ENCODE measurements at regions not wholly inside any gene's neighbourhood (a gene's known extent, or its start where the extent isn't known, plus 50 kb on each side); places are given as distances from the start of the nearest gene placed in this dataset.

- DNase-seq (ENCODE audit: low read depth, low spot score), result no peak
- H3K27ac ChIP-seq, result no peak overlapping the region
Observed at GRCh38 chr4:19823781-19824180, 427.9 kb upstream of the SLIT2 start.

DNA sequence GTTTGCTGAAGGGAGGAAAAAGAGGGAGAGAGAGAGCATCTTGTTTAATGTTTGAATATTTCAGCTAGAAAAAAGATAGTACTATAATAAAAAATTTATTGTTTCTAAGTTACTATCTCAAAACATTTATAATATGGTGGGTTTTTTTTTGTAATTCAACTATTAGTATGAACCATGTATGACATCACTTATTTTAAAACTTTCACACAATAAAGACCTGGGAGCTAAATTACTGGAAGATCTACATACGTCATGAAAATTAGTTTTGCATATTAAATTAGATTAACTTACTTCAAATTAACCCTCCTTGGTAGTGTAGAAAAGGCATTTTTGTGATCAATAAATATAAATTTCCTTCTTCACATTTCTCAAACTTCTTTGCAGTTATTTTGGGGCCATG, 432.0 kb upstream of the SLIT2 start:
- no peak overlapping the region for H3K27ac ChIP-seq
- DNase-seq (ENCODE audit: low read depth, low spot score), result no peak

GRCh38 chr4:19809989-19810388, 441.7 kb upstream of the SLIT2 start:
- no peak for DNase-seq (ENCODE audit: low read depth, low spot score)
- H3K27ac ChIP-seq, result no peak overlapping the region

DNA sequence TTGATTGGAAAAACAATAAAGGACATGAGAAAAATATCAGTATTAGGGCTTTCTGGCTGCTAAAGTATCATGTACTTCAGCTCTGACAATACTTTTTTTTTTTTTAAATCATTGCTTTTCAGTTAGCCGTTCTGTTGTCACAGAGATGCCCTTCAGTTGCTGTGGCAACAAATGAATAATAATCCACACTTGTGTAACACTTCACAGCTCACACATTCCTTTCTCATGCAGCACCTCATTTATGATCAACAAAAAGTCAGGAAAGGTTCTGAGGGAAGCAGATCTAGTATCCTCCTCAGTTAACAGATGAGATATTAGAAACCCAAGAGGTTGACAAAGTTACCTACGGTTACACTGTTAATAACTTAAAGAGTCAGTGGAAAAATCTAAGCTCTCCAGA, 444.2 kb upstream of the SLIT2 start:
- no peak overlapping the region for H3K27ac ChIP-seq
- peak; percentile 2 for DNase-seq (ENCODE audit: low read depth, low spot score)

DNA sequence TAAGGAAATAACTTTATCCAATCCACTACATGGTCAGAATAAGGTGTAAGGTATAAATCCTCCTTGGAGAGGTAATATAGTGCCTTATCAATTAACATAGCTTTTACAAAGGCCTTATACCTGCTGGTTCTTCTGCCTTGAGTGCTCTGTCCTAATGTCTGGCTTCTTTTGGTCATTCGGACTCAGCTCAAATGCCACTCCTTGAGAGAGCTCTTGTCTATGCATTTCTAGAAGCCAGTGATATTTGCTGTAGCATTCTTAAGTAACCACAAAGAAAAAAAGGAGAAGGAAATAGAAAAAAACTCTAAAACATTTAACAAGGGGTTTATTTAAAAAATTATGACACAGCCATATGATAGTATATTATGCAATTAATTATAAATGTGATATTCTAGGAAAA, 444.8 kb upstream of the SLIT2 start:
- no peak overlapping the region for H3K27ac ChIP-seq
- no peak for DNase-seq (ENCODE audit: low read depth, low spot score)

GRCh38 chr4:19803406-19803805, 448.3 kb upstream of the SLIT2 start:
- no peak for DNase-seq (ENCODE audit: low read depth, low spot score)
- no peak overlapping the region for H3K27ac ChIP-seq

DNA sequence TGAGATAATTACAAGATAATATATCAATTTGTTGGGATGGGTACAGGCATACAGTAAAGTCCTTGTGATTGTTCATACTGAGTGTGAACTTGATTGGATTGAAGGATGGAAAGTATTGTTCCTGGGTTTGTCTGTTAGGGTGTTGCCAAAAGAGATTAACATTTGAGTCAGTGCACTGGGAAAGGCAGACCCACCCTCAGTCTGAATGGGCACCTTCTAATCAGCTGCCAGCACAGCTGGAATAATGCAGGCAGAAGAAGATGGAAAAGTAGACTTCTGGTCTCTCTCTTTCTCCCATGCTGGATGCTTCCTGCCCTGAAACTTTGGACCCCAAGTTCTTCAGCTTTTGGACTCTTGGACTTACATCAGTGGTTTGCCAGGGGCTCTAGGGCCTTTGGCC, 457.9 kb upstream of the SLIT2 start:
- no peak for DNase-seq (ENCODE audit: low read depth, low spot score)
- no peak overlapping the region for H3K27ac ChIP-seq

DNA sequence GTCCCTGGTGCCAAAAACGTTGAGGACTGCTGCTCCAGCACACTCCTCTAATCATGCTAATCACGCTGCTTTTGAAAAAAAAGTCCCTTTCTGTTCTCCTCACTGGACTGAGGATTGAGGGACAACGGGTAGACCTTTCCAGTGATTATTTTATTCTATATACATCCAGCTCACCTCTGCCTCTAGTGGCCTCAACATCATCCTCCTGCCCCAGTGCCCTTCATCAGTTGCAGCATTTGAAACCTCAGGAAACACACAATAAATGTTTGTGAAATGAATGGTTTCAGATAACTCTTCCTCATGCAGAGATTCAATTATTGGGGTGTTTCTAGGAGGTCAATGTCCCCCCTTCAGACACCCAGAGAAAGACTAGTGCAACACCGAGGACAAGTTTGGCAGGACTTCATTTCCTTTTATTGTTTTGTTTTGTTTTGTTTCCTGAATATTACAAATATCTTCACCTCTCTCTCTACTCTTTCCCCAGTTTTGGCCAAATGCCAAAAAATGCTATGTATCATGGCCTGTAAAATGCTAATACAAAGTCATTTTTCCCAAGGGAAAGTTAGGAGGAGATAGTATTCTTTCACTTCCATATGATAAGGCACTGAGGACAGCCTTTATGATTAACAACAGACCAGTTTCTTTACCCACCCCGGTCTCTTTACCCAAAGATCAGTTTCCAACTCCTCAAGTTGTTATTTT, 460.1 kb upstream of the SLIT2 start:
- no peak for DNase-seq (ENCODE audit: low read depth, low spot score)
- H3K27ac ChIP-seq, result no peak overlapping the region

- no peak for DNase-seq (ENCODE audit: low read depth, low spot score)
- H3K27ac ChIP-seq, result no peak overlapping the region
Observed at GRCh38 chr4:19786616-19787015, 465.1 kb upstream of the SLIT2 start.

- no peak for DNase-seq (ENCODE audit: low read depth, low spot score)
- H3K27ac ChIP-seq, result no peak overlapping the region
Observed at GRCh38 chr4:19783667-19784223, 468.0 kb upstream of the SLIT2 start.

- DNase-seq (ENCODE audit: low read depth, low spot score), result no peak
- no peak overlapping the region for H3K27ac ChIP-seq
Observed at GRCh38 chr4:19780871-19781270, 470.8 kb upstream of the SLIT2 start.

GRCh38 chr4:19776929-19777328, 474.8 kb upstream of the SLIT2 start:
- DNase-seq (ENCODE audit: low read depth, low spot score), result no peak
- H3K27ac ChIP-seq, result no peak overlapping the region

DNA sequence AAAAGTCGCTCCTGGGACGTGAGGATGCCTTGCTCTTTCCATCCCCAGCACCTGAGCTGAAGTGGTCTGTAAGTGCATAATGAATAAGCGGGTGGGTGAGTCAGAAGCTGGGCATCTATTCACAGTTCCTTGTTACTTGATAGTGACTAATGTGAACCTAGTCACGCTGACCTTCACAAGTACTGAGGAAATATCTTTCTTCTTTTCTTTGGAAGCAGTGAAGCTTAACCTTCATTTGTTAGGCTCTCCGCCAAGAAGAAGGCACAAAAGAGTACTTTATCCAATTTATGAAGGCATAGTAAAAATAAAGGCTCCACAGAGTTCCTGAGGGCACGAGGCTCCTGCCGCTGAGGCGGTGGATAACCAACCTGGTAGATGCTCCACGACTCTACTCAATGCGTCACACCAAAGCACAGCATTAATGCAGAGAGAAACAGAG, 475.7 kb upstream of the SLIT2 start:
- H3K27ac ChIP-seq, result peak overlapping the region; percentile 25
- peak; percentile 80 for DNase-seq (ENCODE audit: low read depth, low spot score)

DNA sequence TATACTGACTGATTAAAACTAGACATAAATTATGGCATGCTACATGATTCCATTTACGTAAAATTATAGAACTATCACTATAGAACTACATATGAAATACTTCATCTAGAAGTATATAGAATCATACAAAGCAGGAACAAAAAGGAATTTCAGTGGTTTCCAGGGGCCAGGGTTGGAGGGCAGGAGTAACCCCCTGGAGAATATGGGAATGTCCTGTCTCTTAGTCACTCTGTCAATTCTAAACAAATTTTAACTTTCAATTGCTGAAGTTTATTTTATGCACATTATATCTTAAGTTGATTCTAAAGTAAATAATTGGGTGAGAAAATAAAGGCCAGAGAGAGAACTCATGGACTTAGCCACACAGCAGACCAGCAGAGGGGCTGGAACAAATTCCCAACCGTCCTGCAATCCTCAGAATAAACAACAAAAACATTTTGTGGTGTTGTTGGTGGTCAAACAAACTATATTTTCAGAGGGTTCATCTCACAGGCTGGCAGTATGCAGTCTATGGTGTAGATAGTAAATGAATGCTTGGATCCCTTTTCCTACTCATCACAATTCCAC, 476.9 kb upstream of the SLIT2 start:
- no peak for DNase-seq (ENCODE audit: low read depth, low spot score)
- no peak overlapping the region for H3K27ac ChIP-seq

GRCh38 chr4:19772581-19772980, 479.1 kb upstream of the SLIT2 start:
- H3K27ac ChIP-seq, result no peak overlapping the region
- DNase-seq (ENCODE audit: low read depth, low spot score), result no peak

- DNase-seq (ENCODE audit: low read depth, low spot score), result no peak
- no peak overlapping the region for H3K27ac ChIP-seq
Observed at GRCh38 chr4:19756661-19757060, 495.0 kb upstream of the SLIT2 start.

DNA sequence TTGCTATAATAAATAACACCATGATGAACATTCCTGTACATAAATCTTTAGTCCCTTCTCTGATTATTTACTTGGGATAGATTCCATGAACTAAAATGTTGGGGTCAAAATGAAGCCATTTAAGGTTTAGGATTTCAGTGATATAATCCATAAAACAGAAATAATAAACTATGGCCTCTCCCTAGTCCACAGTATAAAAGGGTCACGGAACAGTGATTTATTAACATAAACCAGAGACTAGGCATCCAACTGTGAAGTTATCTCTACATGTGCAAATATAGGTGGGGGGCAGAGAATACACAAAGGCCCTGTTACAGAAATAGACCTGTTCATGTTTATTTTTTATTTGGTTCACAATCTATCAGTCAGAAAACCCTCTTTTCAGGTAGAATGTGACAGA, 499.1 kb upstream of the SLIT2 start:
- H3K27ac ChIP-seq, result no peak overlapping the region
- DNase-seq (ENCODE audit: low read depth, low spot score), result no peak

- H3K27ac ChIP-seq, result peak overlapping the region; percentile 35
Observed at GRCh38 chr4:19748519-19749479, 502.9 kb upstream of the SLIT2 start.

DNA sequence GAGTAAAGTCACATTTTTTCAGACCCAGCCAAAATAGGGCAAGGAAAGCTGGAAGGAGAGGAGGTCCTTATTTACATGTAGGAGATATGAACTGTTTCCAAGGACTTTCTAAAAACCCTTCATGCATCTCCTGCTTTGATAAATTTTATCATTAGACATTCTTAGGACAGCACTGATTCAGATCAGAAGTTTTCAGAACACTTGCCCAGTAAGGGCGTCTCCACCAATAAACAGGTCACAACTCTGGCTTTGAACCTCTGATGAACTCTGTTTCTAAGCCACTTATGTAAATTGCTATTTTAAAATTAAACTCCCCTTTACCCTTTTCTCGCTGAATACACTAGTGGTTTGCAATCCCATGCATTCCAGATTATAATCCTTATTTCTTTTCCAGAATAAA, 505.3 kb upstream of the SLIT2 start:
- H3K27ac ChIP-seq, result no peak overlapping the region
- no peak for DNase-seq (ENCODE audit: low read depth, low spot score)

More at GRCh38 chr4:19748519-19749479, 502.9 kb upstream of the SLIT2 start:
- no peak for DNase-seq (ENCODE audit: low read depth, low spot score)

DNA sequence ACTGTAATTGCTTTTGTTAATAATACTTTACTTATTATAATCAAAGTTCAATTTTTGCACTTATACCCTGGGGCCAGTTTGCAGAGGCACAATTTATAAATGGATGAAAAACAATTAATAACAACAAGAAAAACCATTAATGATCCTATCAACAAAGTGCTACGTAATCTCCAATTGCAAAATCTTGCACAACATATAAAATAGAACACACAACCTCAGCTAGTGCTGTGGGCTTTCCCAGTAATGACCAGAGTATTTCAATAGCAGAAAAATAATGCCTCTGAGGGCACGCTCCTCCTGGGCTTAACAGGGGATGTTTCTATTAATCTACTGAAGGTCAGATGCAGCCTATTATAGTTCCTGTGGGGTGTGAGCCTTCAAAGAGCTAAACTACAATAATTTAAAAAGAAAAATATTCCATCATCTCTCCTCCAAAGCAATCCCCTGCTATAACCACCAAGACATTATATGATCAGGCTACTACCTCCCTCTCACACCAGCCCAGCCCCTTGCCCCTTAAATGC, 508.5 kb upstream of the SLIT2 start:
- no peak overlapping the region for H3K27ac ChIP-seq
- DNase-seq (ENCODE audit: low read depth, low spot score), result no peak

Data from epithelial cell of prostate (primary cell).